ENCODE measurements at regions not wholly inside any gene's neighbourhood (a gene's known extent, or its start where the extent isn't known, plus 50 kb on each side); places are given as distances from the start of the nearest gene placed in this dataset.
"Not testable (repeated sequence)": the region's sequence is repeated elsewhere in the genome, so short reads cannot be mapped to it uniquely, and the experiment has no call there.

GRCh38 chr6:26232306-26232939, 132.6 kb upstream of the BTN3A2 start:
- DNase-seq (ENCODE audit: extremely low read depth, low read depth, low spot score), result no peak

DNA sequence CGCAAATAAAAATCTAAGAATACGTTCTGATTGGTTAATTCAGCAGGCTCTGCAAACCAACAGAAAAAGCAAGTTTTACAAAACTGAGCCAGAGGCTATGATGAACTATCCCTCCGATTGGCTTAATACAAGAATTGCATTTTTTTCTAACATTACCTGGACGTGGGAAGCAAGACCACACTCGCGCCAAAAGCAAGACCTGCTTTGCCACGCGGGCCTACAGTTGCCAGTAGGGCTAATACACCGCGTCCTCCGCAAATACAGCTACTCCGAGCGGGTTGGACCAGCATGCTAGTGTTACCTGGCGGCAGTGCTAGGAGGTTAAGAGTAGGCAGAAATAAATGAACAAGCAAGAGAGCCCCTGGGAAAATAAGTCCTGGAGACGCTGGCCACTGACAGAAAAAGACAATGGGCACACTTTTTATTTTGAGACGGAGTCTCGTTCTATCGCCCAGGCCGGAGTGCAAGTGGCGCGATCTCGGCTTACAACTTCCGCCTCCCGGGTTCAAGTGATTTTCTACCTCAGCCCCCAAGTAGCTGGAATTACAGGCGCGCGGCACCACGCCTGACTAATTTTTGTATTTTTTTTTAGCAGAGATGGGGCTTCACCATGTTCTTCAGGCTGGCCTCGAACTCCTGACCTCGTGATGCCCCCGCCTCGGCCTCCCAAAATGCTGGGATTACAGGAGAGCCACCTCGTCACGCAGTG, 131.9 kb upstream of the BTN3A2 start:
- DNase-seq (ENCODE audit: extremely low read depth, low read depth, low spot score), result no peak

DNA sequence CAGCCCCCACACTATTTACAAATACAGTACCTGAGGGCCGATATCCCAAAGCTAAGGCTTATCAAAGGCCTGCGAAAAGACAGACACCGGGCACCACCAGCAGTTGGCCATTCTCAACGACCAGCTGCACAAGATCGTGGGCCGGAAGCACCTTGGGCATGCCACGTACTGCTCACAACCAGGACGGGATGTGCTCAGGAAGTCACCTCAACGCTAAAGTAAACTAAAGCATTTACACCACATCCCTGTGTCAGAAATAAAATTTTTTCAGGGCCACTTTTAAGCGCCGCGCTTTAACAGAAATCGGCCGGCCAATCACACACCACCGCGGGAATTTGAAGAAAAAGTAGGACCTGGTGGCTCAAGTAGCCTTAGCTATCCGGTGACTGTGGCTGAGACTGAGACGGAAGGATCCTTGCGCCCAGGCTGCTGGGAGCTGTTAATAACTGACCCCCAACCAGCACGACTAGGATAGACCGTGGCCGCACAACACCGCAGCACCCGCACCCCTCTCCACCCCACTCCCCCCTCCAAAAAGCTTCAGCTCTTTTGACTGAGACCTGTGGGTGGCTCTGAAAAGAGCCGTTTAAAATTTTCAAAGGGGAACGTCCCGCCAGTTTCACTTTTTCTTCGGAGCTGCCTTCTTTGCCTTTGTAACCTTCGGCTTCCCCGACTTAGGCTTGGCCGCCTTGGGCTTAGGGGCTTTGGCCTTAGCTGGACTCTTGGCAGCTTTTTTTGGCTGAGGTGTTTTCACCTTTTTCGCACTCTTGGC, 131.2 kb upstream of the BTN3A2 start:
- no peak for DNase-seq (ENCODE audit: extremely low read depth, low read depth, low spot score)

DNA sequence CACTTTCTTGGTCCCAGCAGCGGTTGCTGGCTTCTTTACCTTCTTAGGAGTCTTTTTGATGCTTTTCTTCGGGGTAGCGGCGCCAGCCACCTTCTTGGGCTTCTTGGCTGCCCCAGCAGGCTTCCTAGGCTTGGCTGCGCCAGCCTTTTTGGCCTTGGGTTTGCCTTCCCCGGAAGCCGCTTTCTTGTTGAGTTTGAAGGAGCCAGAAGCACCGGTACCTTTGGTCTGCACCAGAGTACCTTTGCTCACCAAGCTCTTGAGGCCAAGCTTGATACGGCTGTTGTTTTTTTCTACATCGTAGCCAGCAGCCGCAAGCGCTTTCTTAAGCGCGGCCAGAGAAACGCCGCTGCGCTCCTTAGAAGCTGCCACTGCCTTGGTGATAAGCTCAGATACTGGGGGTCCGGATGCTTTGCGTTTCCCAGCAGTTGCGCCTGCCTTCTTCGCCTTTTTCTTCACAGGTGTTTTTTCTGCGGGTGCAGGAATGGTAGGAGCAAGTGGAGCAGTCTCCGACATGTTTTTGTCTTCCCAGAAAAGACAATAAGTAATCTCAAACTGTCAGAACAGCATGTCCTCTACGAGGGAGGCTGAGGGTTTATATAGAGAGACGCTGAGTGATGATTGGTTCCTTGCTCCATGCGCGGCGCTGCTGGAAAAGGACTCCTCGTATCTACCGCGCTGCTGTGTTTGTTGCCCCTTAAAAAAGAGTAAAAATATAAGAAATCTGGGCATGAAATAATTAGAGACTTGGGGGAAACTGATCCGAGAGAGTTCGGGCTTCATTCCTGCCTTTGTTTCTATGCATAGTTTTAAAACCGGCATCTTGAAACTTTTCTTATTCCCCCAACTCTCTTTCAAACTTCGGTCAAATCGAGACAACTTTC, 130.3 kb upstream of the BTN3A2 start:
- no peak for DNase-seq (ENCODE audit: extremely low read depth, low read depth, low spot score)

DNA sequence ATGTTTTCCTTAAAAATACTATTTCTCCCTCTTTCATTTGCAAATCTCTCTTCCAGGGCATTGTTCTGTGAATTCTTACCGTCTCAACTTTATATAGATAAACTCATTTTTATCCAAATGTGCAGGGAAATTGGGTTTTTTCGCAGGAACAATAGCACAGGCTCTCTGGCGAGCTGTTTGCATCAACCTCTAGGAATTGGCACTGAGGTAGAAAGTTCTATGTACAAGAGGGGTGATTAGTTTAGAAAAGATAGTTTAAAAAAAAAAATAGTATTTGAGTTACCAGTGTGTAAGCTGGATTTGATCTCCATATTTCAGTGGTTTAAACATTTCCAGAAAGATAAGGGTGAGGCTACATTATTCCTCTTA, 129.7 kb upstream of the BTN3A2 start:
- no peak for DNase-seq (ENCODE audit: extremely low read depth, low read depth, low spot score)

DNA sequence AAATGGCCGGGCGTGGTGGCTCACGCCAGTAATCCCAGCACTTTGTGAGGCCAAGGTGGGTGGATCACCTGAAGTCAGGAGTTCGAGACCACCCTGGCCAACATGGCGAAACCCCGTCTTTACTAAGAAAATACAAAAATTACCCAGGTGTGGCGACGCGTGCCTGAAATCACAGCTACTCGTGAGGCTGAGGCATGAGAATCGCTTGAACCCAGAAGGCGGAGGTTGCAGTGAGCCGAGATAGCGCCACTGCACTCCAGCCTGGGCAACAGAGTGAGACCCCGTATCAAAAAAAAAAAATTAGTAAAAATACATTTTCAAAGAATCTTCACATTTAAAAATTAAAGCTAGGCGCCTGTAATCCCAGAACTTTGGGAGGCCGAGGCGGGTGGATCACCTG, 125.6 kb upstream of the BTN3A2 start:
- not testable (repeated sequence) for DNase-seq (ENCODE audit: extremely low read depth, low read depth, low spot score)

DNA sequence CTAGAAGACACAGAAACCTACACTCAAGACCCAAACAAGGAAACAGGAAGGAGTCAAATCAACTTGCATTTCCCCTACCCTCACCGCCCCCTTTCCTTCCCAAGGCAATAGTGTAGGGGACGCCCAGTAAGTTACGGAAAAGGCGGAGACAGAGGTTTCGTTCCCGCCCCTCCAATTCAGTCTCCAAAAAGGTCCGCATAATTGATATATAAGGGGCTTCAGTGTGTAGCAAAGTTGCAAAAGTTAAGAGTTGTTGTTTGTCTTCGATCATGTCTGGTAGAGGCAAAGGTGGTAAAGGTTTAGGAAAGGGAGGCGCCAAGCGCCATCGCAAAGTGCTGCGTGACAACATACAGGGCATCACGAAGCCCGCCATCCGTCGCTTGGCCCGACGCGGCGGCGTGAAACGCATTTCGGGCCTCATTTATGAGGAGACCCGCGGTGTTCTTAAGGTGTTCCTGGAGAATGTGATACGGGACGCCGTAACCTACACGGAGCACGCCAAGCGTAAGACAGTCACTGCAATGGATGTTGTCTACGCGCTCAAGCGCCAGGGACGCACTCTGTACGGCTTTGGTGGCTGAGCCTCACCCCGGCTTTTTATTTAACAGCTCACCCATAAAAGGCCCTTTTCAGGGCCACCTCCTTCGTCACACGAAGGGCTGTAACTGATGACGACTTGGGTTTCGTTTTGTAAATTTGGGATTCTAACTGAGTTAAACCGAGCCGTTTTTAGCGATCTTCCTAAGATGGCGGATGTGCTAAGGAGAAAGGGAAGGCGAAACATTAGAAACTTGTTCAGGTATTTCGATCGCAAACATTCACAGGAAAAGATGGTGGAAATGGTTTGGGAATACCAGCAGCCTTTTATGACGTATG, 124.6 kb upstream of the BTN3A2 start:
- DNase-seq (ENCODE audit: extremely low read depth, low read depth, low spot score), result no peak

- no peak for DNase-seq (ENCODE audit: extremely low read depth, low read depth, low spot score)
These were observed 123.7 kb upstream of the BTN3A2 start for GRCh38 chr6:26241033-26241895.

DNA sequence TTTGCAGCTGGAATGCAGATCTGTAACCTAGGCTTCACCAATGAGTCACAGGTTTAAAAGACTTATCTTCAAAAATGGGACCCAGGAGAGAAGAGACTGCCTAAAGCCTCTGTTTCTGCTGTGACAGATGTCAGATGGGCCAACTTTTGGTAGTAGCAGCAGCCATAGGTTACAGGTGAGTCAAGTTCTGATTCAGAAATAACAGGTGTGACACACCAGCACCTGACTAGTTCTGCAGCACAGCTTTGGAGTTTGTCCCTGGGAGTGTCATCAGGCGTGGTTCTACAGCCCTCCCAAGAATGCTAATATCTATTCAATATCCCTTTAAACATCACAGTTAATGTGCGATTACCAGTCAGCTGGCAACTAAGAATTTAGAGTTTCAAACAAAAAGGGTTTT, 121.9 kb upstream of the BTN3A2 start:
- DNase-seq (ENCODE audit: extremely low read depth, low read depth, low spot score), result no peak

DNA sequence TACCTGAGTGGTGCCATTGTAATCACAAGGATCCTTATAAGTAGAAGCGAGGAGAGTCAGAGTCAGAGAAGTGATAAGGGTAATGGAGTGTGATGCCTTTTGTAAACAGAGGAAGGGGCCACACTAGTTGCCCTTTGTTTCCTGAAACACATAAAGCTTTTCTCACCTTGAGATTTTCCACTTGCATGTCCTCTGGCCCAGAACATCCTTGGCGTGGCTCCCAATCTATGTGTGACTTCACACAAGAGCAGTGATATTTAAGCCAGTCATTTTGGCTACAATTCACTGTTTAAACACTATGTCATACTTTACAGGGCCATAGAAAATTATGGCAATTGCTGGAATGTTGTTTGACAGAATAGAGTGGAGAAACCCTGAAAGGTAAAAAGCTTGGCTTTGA, 121.2 kb upstream of the BTN3A2 start:
- no peak for DNase-seq (ENCODE audit: extremely low read depth, low read depth, low spot score)

DNA sequence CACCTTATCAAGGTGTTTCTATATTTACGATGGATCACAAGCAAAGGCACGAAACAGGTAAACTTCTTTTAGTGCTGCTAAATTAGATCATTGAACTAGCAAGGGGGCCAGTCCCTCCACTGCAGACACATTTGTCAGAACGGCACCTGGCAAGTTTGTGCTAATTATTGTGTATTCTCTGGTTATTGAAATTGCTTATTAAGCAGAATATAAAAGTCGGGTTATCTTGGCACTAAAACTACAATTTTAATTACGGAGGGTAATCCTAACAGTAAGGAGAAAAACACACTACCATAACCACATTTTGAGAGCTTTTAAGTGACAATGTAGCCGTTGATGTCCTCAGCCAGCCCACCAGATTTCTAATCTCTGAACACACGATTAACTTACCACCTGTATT, 118.9 kb upstream of the BTN3A2 start:
- no peak for DNase-seq (ENCODE audit: extremely low read depth, low read depth, low spot score)

DNA sequence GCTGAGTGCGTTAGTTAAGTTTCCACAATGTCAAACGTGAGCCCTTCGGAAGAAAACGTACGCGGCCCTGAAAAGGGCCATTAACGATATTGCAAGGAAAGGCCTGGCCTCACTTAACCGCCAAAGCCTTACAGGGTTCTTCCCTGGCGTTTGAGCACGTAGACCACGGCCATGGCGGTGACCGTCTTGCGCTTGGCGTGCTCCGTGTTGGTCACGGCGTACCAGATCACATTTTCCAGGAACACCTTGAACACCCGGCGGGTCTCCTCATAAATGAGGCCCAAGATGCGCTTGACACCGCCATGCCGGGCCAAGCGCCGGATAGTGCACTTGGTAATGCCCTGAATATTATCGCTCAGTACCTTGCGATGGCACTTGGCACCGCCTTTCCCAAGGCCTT, 118.4 kb upstream of the BTN3A2 start:
- no peak for DNase-seq (ENCODE audit: extremely low read depth, low read depth, low spot score)

DNA sequence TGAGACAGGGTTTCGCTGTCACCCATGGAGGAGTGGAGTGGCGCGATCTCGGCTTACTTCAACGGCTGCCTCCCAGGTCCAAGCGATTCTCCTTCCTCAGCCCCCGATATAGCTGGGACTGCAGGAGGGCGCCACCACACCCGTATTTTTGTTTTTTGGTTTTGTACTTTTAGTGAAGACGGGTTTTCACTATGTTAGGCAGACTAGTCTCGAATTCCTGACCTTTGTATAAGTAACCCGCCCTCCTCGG, 115.4 kb upstream of the BTN3A2 start:
- DNase-seq (ENCODE audit: extremely low read depth, low read depth, low spot score), result no peak

DNA sequence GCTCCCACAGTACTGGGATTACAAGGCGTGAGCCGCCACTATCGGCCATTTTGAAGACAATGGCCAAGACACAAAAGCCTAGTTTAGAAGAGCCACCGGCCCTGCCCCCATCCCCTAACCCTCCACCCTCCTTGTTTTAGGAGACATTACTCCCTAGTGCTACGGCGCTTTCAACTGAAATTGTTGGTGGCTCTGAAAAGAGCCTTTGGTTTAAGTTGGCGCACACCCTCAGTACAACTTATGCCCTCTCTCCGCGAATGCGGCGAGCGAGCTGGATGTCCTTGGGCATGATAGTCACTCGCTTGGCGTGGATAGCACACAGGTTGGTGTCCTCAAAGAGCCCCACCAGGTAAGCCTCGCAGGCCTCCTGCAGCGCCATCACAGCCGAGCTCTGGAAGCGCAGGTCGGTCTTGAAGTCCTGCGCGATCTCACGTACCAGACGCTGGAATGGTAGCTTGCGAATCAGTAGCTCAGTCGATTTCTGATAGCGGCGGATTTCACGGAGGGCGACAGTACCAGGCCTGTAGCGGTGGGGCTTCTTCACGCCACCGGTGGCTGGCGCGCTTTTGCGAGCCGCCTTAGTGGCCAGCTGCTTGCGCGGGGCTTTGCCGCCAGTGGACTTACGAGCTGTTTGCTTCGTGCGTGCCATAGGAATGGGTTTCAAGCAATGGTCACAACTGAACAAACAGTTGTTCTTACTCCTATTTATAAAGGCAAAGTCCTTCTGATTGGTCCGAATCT, 114.9 kb upstream of the BTN3A2 start:
- no peak for DNase-seq (ENCODE audit: extremely low read depth, low read depth, low spot score)

DNA sequence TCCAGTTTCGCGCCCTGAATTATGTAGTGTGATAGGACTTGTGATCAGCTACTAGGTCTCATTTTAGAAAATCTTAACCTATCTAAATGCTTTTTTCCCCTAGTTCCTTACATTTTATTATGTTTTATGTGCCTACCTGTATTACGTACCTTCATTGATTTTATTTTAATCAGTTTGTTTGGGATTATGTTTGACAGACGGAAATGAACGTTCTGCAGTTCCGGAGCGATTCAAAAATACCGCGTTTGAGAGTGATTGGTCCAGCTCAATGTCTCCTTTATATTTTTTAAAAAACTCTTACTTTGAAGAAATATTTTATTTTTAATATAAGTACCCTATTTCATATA, 114.3 kb upstream of the BTN3A2 start:
- no peak for DNase-seq (ENCODE audit: extremely low read depth, low read depth, low spot score)

GRCh38 chr6:26251354-26252076, 113.5 kb upstream of the BTN3A2 start:
- no peak for DNase-seq (ENCODE audit: extremely low read depth, low read depth, low spot score)

DNA sequence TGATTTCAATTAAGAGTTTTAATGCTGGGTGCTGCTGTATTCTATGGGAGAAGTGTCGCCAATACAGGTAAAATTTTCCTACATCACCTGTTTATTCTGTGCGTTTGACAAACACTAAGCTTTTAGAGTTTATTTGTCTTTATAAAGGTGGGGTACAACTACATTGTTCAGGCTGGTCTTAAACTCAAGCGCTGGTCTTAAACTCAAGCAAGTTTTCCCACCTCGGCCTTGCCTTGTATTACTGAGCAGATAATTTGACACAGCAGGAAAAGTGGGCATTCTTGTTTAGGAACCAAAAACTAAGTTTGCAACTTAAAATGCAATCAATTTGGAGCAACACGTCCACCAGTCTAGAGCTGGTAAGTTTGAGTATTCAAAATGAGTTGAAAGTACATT, 112.9 kb upstream of the BTN3A2 start:
- DNase-seq (ENCODE audit: extremely low read depth, low read depth, low spot score), result no peak

GRCh38 chr6:26254724-26255123, 110.3 kb upstream of the BTN3A2 start:
- DNase-seq (ENCODE audit: extremely low read depth, low read depth, low spot score), result no peak
